ENCODE measurements at regions not wholly inside any gene's neighbourhood (a gene's known extent, or its start where the extent isn't known, plus 50 kb on each side); places are given as distances from the start of the nearest gene placed in this dataset.

- Histone ChIP-seq H3K27me3 (ENCODE audit: insufficient read depth, low read length) (no peaks in the 10 kb centered on the region), H3K4me3 (replicated peaks in 1 of 2; ENCODE audit: low read depth in 1 of 2, low read length in 2 of 2) (no peak overlapping the region), H2AFZ (ENCODE audit: low read depth, low read length, poor library complexity, severe bottlenecking) (peak overlapping the region; percentile 64), H3K9me3 (ENCODE audit: control insufficient read depth in 1 of 2, insufficient read depth in 1 of 2, low read depth in 1 of 2, low read length in 2 of 2) (no peaks in the 10 kb centered on the region), H3K27ac (ENCODE audit: low read depth, low read length) (no peak overlapping the region), H3K4me1 (ENCODE audit: control insufficient read depth in 1 of 2, insufficient read depth in 2 of 2, low read length in 2 of 2) (peaks cover 2 to 16% of the 10 kb centered on the region in 2 experiments; a peak in 2 of 4 replicates), H3K9me2 (ENCODE audit: insufficient read depth) (no peaks in the 10 kb centered on the region), H4K20me1 (ENCODE audit: insufficient read depth) (no peaks in the 10 kb centered on the region), H3K9ac (ENCODE audit: low read length) (no peak overlapping the region), H3K36me3 (ENCODE audit: control insufficient read depth in 1 of 2, insufficient read depth in 2 of 2, low read length in 2 of 2) (no peaks in the 10 kb centered on the region), H3K79me2 (ENCODE audit: insufficient read depth, low read length) (no peaks in the 10 kb centered on the region), H3K4me2 (ENCODE audit: low read length) (no peak overlapping the region)
- RAD21 ChIA-PET (ENCODE audit: low non-redundant PET in 1 of 2, low total read pairs in 2 of 2, uncharacterized antibody in 2 of 2, unreplicated experiment in 2 of 2), result no interaction called here
- DNase-seq (ENCODE audit: low read depth, low spot score), result no peak
- POLR2A ChIA-PET, result no interaction called here
- intact Hi-C loops (cut with micrococcal nuclease), result no loop called here
- CTCF ChIA-PET, result no interaction called here
- TF ChIP-seq TCF7L2 (IDR thresholded peaks at IDR 0.05; ENCODE audit: borderline replicate concordance, extremely low read depth, insufficient read depth, insufficient read length) (no peak), RAD21 (IDR thresholded peaks at IDR 0.05; ENCODE audit: low read depth) (no peak), ZFX (IDR thresholded peaks at IDR 0.05) (no peak), FOSL1 (IDR thresholded peaks at IDR 0.05; ENCODE audit: low read depth) (no peak), CTCF (IDR thresholded peaks at IDR 0.05 in 2 of 3, conservative IDR thresholded peaks at IDR 0.05 in 1 of 3; ENCODE audit: borderline replicate concordance in 1 of 3, insufficient read depth in 1 of 3, low read depth in 2 of 3, low read length in 2 of 3) (no peak), CBX3 (IDR thresholded peaks at IDR 0.05; ENCODE audit: low read depth) (no peak), ATF3 (IDR thresholded peaks at IDR 0.05) (no peak), REST (IDR thresholded peaks at IDR 0.05; ENCODE audit: low read depth) (no peak), SIN3A (IDR thresholded peaks at IDR 0.05; ENCODE audit: low read depth) (no peak), POLR2AphosphoS5 (IDR thresholded peaks at IDR 0.05; ENCODE audit: low read depth, low read length) (no peak), ZNF274 (IDR thresholded peaks at IDR 0.05; ENCODE audit: low read depth, low read length) (no peak), EZH2 (IDR thresholded peaks at IDR 0.05) (no peak), POLR2A (IDR thresholded peaks at IDR 0.05; ENCODE audit: borderline replicate concordance, extremely low read depth, insufficient read depth, insufficient read length) (no peak), SP1 (IDR thresholded peaks at IDR 0.05; ENCODE audit: low read depth) (no peak), JUND (IDR thresholded peaks at IDR 0.05) (no peak), EZH2phosphoT487 (IDR thresholded peaks at IDR 0.05; ENCODE audit: borderline replicate concordance) (no peak), EGR1 (IDR thresholded peaks at IDR 0.05; ENCODE audit: low read depth) (no peak), SRF (IDR thresholded peaks at IDR 0.05; ENCODE audit: low read depth) (no peak), CEBPB (IDR thresholded peaks at IDR 0.05; ENCODE audit: low read depth) (no peak), ELF1 (IDR thresholded peaks at IDR 0.05; ENCODE audit: borderline replicate concordance, low read depth) (no peak)
- ATAC-seq, result no peak
- no TSS peak for BruUV-seq (replicated peaks)
Observed at GRCh38 chr13:73138638-73139491, 80.1 kb downstream of the KLF5 start.

Measured in HCT116 (cell line).